NB4 (cell line): ENCODE measurements at regions not wholly inside any gene's neighbourhood (a gene's known extent, or its start where the extent isn't known, plus 50 kb on each side); places are given as distances from the start of the nearest gene placed in this dataset.

Source experiments
- CTCF ChIP-seq: IDR thresholded peaks from one replicate; pipeline ENCODE4 v1.5.1; 2012; ENCODE audit warnings: low read depth, low read length
- MAX ChIP-seq: IDR thresholded peaks from 2 replicates; pipeline ENCODE4 v1.6.1; 2011; ENCODE audit warnings: low read depth, low read length
- MYC ChIP-seq: IDR thresholded peaks from 2 replicates; pipeline ENCODE4 v1.6.1; 2011; ENCODE audit warnings: low read depth, low read length
- POLR2A ChIP-seq: IDR thresholded peaks from 2 replicates; pipeline ENCODE4 v1.6.1; 2011; ENCODE audit warnings: mild to moderate bottlenecking; ENCODE audit not compliant: insufficient read length; ENCODE audit errors: extremely low read depth

- TF ChIP-seq CTCF (no peak), POLR2A (no peak), MYC (no peak), MAX (no peak)
Observed at GRCh38 chr12:4118601-4119156, 154.9 kb upstream of the CCND2 start.
